Gastroesophageal sphincter (tissue), 4 donors: ENCODE measurements at regions not wholly inside any gene's neighbourhood (a gene's known extent, or its start where the extent isn't known, plus 50 kb on each side); places are given as distances from the start of the nearest gene placed in this dataset.
"Not testable (repeated sequence)": the region's sequence is repeated elsewhere in the genome, so short reads cannot be mapped to it uniquely, and the experiment has no call there.

Source experiments
- ATAC-seq: fragments of 150-250 bp; one replicate; pipeline ENCODE4 v1.9.1; 2016; ENCODE audit warnings: mild to moderate bottlenecking, moderate library complexity
- H3K27ac ChIP-seq, 4 donors: fragments of 200-600 bp; sonication (generic) in 3 of 4; 1 replicate in 3 of 4; 2 replicates in 1 of 4; pipeline ENCODE4 v1.5.1; 2016 to 2019
- H3K27me3 ChIP-seq: fragments of 200-600 bp; sonication (generic); one replicate; pipeline ENCODE4 v1.5.1; 2019
- H3K36me3 ChIP-seq, 2 donors: fragments of 200-600 bp; sonication (generic); one replicate each; pipeline ENCODE4 v1.5.1; 2019; ENCODE audit warnings: control low read depth in 1 of 2
- H3K4me1 ChIP-seq, 3 donors: fragments of 200-600 bp; sonication (generic); 1 replicate in 2 of 3; 2 replicates in 1 of 3; pipeline ENCODE4 v1.5.1; 2016 to 2019; ENCODE audit warnings: control low read depth in 2 of 3
- H3K4me3 ChIP-seq, 2 donors: fragments of 200-600 bp; sonication (generic); one replicate each; pipeline ENCODE4 v1.5.1; 2019; ENCODE audit warnings: mild to moderate bottlenecking in 1 of 2, moderate library complexity in 1 of 2
- H3K9me3 ChIP-seq, 3 donors: fragments of 200-600 bp; sonication (generic); one replicate each; pipeline ENCODE4 v1.5.1; 2017 to 2019; ENCODE audit warnings: control low read depth in 2 of 3
- WGBS, 2 donors: methylation state at CpG; one replicate each; pipeline ENCODE4 v1.1.5; 2018; ENCODE audit warnings: low coverage in 1 of 2; 5-methylcytosine and 5-hydroxymethylcytosine counted together

DNA sequence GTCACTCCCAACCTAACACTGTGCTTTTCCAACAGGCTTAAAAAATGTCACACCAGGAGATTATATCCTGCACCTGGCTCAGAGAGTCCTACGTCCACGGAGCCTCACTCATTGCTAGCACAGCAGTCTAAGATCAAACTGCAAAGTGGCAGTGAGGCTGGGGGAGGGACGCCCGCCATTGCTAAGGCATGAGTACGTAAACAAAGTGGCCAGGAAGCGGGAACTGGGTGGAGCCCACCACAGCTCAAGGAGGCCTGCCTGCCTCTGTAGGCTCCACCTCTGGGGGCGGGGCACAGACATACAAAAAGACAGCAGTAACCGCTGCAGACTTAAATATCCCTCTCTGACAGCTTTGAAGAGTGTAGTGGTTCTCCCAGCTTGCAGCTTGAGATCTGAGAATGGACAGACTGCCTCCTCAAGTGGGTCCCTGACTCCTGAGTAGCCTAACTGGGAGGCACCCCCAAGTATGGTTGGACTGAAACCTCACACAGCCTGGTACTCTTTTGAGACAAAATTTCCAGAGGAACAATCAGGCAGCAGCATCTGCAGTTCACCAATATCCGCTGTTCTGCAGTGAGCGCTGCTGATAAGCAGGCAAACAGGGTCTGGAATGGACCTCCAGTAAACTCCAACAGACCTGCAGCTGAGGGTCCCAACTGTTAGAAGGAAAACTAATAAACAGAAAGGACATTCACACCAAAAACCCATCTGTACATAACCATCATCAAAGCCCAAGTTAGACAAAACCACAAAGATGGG, 2986.4 kb upstream of the OR11H1 start:
- H3K27ac ChIP-seq, ATAC-seq, H3K9me3 ChIP-seq, H3K4me3 ChIP-seq, H3K36me3 ChIP-seq, H3K4me1 ChIP-seq, H3K27me3 ChIP-seq: not testable (repeated sequence)
- no CpG with 5 or more reads among the region's 10 CpGs for WGBS, 2 donors

DNA sequence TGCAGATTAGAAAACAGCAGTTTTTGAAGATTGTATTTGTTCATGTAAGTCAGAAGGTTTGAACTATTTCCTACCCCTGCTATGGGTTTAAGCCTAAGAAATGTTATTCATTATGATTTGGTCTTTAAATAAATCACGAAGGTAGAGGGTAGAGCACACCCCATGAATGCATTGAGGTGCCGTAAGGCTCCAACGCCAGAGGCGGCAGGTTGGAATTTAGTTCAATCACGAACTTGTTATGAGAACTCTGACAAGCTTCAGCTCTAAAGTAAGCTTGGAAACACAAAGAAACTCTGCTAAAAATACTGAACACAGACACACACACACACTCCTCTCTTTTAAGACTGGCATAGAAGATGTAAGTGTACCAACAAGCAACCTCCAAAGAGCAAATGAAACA, 2974.6 kb upstream of the OR11H1 start:
- not testable (repeated sequence) for H3K9me3 ChIP-seq, H3K27me3 ChIP-seq, ATAC-seq, H3K36me3 ChIP-seq, H3K4me1 ChIP-seq, H3K4me3 ChIP-seq, H3K27ac ChIP-seq
- 22% methylated on average over 1 of the region's 5 CpGs; no CpG with 5 or more reads in 1 of the 2 donors for WGBS, 2 donors

DNA sequence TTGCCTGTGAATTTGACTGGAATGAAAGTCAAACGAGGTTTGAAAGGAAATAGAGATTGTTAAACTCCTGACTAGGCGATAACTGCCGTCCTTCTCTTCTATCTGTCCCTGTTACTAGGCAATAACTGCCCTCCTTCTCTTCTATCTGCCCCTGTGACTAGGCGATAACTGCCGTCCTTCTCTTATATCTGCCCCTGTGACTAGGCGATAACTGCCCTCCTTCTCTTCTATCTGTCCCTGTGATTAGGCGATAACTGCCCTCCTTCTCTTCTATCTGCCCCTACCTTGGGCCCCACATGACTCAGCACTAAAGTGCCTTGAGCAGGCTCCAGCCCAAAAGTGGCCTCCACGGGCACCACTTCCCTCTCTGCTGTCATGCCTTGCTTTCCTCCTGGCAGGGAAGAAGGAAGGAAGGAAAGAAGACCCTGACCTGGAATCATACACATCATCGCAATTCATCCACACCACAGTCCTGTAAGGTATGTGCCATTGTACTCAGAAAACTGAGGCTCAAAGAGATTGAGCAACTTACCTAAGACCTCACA, 2973.3 kb upstream of the OR11H1 start:
- ATAC-seq, H3K4me1 ChIP-seq, H3K27ac ChIP-seq, H3K27me3 ChIP-seq, H3K4me3 ChIP-seq, H3K36me3 ChIP-seq, H3K9me3 ChIP-seq: not testable (repeated sequence)
- 67 to 88% methylated on average over 1 to 5 of the region's 9 CpGs for WGBS, 2 donors

DNA sequence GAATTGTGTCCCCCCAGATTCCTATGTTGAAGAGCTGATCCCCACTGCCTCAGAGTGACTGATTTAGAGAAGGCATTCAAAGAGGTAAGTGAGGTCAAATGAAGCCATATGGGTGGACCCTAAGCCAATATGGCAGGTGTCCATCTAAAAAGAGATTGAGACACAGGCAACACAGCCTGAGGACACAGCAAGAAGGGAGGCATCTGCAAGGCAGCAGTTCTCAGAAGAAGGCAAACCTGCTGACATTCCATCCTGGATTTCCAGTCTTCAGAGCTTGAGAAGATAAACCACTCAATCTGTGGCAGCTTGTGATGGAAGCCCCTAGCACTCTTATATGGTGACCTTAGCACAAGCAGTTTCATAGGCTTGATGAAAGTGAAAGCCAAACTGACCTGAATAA, 2956.5 kb upstream of the OR11H1 start:
- H3K9me3 ChIP-seq, H3K4me3 ChIP-seq, H3K27me3 ChIP-seq, ATAC-seq, H3K36me3 ChIP-seq, H3K27ac ChIP-seq, H3K4me1 ChIP-seq: not testable (repeated sequence)

DNA sequence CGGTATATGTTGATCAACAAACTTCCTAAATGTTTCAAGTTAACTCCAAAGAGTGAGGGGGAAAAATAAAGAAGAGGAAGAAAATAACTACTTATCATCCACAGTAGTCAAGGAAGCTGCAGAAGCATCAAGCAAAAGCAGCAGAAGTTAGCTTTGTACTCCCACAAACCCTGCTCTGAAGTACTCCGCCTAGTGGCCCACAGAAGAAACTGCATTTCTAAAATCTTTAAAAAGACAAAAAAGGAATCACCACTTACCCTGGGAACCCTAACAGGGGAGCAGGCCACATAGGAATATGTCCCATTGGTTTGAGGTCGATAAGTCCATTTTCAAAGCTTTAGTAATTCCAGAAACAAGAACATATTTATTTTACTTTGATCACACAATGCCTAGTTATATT, 2948.3 kb upstream of the OR11H1 start:
- WGBS, 2 donors = 0% methylated on average over 1 of the region's 3 CpGs; no CpG with 5 or more reads in 1 of the 2 donors
- ATAC-seq, H3K4me3 ChIP-seq, H3K4me1 ChIP-seq, H3K27ac ChIP-seq, H3K27me3 ChIP-seq, H3K9me3 ChIP-seq, H3K36me3 ChIP-seq: not testable (repeated sequence)

DNA sequence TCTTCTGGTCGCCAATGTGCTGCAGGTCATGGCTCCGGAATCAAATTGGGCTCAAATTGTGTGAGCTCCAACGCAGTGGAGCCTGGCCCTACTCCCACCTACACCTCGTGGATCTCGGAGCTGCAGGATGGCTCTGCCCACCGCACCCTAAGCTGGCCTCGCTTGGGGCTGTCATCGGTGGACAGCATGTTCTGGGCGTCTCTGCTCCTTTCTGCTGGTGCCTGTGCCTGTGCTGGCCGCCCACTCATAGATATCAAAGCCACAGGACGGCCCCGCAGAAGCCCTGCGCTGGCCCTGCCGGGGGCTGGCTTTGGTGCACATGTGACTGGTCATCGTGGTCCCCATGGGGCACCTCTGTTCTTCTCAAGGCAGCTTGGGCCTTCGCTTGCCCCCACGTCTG, 2943.5 kb upstream of the OR11H1 start:
- ATAC-seq = not testable (repeated sequence)
- 10 to 40% methylated on average over 2 to 3 of the region's 17 CpGs for WGBS, 2 donors

DNA sequence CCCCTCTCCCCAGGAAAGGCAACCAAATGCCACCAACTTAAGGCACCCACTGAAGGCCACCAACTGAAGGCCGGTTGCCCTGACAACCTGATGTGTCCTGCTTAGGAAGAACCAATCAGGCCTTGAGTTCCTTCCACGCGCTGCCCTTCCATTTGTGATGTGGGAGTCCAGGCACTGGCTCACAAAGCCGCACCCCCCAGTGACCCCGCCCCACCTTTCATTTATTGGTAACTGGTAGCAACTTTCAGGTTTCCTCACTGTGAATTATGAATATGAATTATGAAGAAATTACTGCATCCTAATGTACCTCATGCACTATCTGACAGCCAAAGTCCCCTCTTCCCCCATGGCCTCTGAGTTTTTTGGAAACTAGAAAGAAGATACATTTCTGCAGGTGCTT, 2943.1 kb upstream of the OR11H1 start:
- not testable (repeated sequence) for H3K4me1 ChIP-seq, H3K36me3 ChIP-seq, H3K27ac ChIP-seq, H3K4me3 ChIP-seq, H3K9me3 ChIP-seq, ATAC-seq, H3K27me3 ChIP-seq
- 21 to 100% methylated on average over 1 to 2 of the region's 5 CpGs for WGBS, 2 donors

More for the DNA sequence above, 2943.5 kb upstream of the OR11H1 start:
- not testable (repeated sequence) for H3K4me3 ChIP-seq, H3K9me3 ChIP-seq, H3K27me3 ChIP-seq, H3K36me3 ChIP-seq, H3K27ac ChIP-seq, H3K4me1 ChIP-seq

DNA sequence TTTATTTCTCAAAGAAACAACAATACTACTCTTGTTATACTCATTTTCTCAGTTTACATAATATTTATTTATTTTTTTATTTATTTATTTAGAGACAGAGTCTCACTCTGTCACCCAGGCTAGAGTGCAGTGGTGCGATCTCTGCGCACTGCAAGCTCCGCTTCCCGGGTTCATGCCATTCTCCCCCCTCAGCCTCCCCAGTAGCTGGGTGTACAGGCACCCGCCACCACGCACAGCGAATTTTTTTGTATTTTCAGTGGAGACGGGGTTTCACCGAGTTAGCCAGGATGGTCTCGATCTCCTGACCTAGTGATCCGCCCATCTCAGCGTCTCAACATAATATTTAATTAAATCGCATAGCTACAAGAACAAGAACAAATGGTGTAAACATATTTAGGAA, 2932.3 kb upstream of the OR11H1 start:
- not testable (repeated sequence) for H3K36me3 ChIP-seq, H3K4me3 ChIP-seq, H3K27ac ChIP-seq, H3K4me1 ChIP-seq, ATAC-seq, H3K27me3 ChIP-seq
- peaks cover 0 to 45% (median 2%) of the 10 kb centered on the region in 3 donors for H3K9me3 ChIP-seq
- 76 to 79% methylated on average over 13 of the region's 13 CpGs for WGBS, 2 donors

DNA sequence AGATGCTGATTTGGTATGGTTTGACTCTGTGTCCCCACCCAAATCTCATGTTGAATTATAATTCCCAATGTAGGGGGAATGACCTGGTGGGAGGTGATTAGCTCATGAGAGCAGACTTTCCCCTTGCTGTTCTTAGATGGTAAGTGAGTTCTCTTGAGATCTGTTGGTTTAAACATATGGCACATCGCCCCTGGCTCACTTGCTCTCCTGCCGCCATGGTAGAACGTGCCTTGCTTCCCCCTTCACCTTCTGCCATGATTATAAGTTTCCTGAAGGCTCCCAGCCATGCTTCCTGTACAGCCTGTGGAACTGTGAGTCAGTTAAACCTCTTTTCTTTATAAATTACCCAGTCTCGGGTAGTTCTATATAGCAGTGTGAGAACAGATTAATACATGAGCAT, 2930.2 kb upstream of the OR11H1 start:
- 62 to 75% methylated on average over 4 of the region's 4 CpGs for WGBS, 2 donors
- H3K4me3 ChIP-seq, H3K27me3 ChIP-seq, H3K27ac ChIP-seq, ATAC-seq, H3K4me1 ChIP-seq, H3K36me3 ChIP-seq: not testable (repeated sequence)
- peaks cover 0 to 47% (median 0%) of the 10 kb centered on the region in 3 donors for H3K9me3 ChIP-seq

DNA sequence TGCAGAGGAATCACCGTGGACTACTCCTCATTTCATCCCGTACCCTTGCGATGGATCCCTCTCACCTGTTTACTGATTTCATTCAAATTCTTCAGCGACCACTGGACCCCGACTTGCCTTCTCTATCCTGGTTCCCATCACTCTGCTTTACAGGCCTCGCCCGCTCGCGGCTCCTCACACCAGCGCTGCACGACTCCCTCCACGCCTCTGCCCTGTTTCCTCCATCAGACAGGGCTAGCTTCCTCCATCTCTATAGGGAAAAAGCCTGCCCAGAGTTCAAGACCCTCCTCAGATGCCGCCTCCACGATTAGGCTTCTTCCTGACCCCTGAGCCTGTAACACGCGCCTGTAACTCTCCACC, 2926.5 kb upstream of the OR11H1 start:
- H3K27ac ChIP-seq = peak overlapping the region in 1 of 4 donors; percentile 45
- H3K36me3 ChIP-seq, H3K4me1 ChIP-seq, ATAC-seq, H3K4me3 ChIP-seq, H3K27me3 ChIP-seq: not testable (repeated sequence)
- H3K9me3 ChIP-seq = peaks cover 0 to 27% (median 3%) of the 10 kb centered on the region in 3 donors
- 66 to 79% methylated on average over 16 of the region's 16 CpGs for WGBS, 2 donors
